Spleen (tissue), 11 donors: ENCODE measurements at regions not wholly inside any gene's neighbourhood (a gene's known extent, or its start where the extent isn't known, plus 50 kb on each side); places are given as distances from the start of the nearest gene placed in this dataset.

Experiments used
- DNase-seq: peaks from one replicate; pipeline ENCODE4 v3.0.0-alpha.2; 2020
- H3K27ac ChIP-seq, 8 donors: fragments of 200-600 bp; sonication (generic) in 7 of 8; 1 replicate in 4 of 8; 2 replicates in 4 of 8; pipeline versions ENCODE4 v1.5.0 to v1.8.0; 2016 to 2021; ENCODE audit warnings: inconsistent platforms in 4 of 8, mild to moderate bottlenecking in 4 of 8, moderate library complexity in 1 of 8
- H3K27me3 ChIP-seq, 7 donors: fragments of 200-600 bp; sonication (generic) in 6 of 7; replicated peaks in 1 of 7; 1 replicate in 4 of 7; 2 replicates in 3 of 7; pipeline versions ENCODE4 v1.5.0 to v1.8.0; 2016 to 2021; ENCODE audit warnings: inconsistent platforms in 3 of 7, mild to moderate bottlenecking in 1 of 7
- H3K36me3 ChIP-seq, 6 donors: fragments of 200-600 bp; sonication (generic) in 5 of 6; 1 replicate in 4 of 6; 2 replicates in 2 of 6; pipeline versions ENCODE4 v1.5.0 to v1.8.0; 2016 to 2021; ENCODE audit warnings: inconsistent platforms in 2 of 6
- H3K4me1 ChIP-seq, 6 donors: fragments of 200-600 bp; sonication (generic) in 5 of 6; 1 replicate in 3 of 6; 2 replicates in 3 of 6; pipeline versions ENCODE4 v1.5.0 to v1.8.0; 2016 to 2021; ENCODE audit warnings: inconsistent platforms in 3 of 6
- H3K4me3 ChIP-seq, 8 donors: fragments of 200-600 bp; sonication (generic) in 7 of 8; 1 replicate in 4 of 8; 2 replicates in 4 of 8; pipeline versions ENCODE4 v1.5.0 to v1.8.0; 2016 to 2021; ENCODE audit warnings: inconsistent platforms in 4 of 8, mild to moderate bottlenecking in 4 of 8, moderate library complexity in 2 of 8
- H3K9me3 ChIP-seq, 8 donors: fragments of 200-600 bp; sonication (generic) in 7 of 8; 1 replicate in 4 of 8; 2 replicates in 4 of 8; pipeline versions ENCODE4 v1.5.0 to v1.8.0; 2016 to 2021; ENCODE audit warnings: inconsistent platforms in 4 of 8
- POLR2A ChIP-seq, 3 donors: fragments of 450-650 bp; IDR thresholded peaks; one replicate each; pipeline ENCODE4 v1.5.1; 2017; ENCODE audit warnings: antibody characterized with exemption in 3 of 3, mild to moderate bottlenecking in 1 of 3
- POLR2AphosphoS5 ChIP-seq, 3 donors: sonication (generic); formaldehyde crosslinking; IDR thresholded peaks; one replicate each; pipeline ENCODE4 v1.5.1; 2017; ENCODE audit warnings: antibody characterized with exemption in 3 of 3
- WGBS, 5 donors: extraction: QIAGEN DNeasy Blood & Tissue Kit in 3 of 5; methylation state at CpG; one replicate each; pipeline versions ENCODE4 v1.1.5 to v1.1.7; 2013 to 2018; 5-methylcytosine and 5-hydroxymethylcytosine counted together
- intact Hi-C: fragments of 100-400 bp; cut with DNase I; formaldehyde crosslinking; loops from one replicate; pipeline ENCODE4 v1.15.0; 2023; ENCODE audit warnings: low total_unique reads
- TF ChIP-seq, protein P1 (sequence below), 11 experiments: fragments of 200-600 bp in 7 of 11; fragments of 450-650 bp in 4 of 11; sonication (generic) in 4 of 11; IDR thresholded peaks in 8 of 11; conservative IDR thresholded peaks in 3 of 11; 1 replicate in 7 of 11; 2 replicates in 4 of 11; pipeline versions ENCODE4 v1.4.0 to v1.8.0; 2016 to 2021; ENCODE audit warnings: antibody characterized with exemption in 11 of 11, inconsistent platforms in 4 of 11, mild to moderate bottlenecking in 1 of 11
- donor health status: healthy with polysubstance abuse.
- donor health status: DM: no; HTN: no; CAD: no; lungs with moderate emphysema.
- donor health status: DM: no; HTN: no; CAD: no.
- donor health status: Bipolar disorder and iron deficiency.
- donor health status: healthy.
- donor health status: DM: no; HTN: no; CAD: no.
- donor health status: DM: yes; HTN: yes; CAD: no.

DNA sequence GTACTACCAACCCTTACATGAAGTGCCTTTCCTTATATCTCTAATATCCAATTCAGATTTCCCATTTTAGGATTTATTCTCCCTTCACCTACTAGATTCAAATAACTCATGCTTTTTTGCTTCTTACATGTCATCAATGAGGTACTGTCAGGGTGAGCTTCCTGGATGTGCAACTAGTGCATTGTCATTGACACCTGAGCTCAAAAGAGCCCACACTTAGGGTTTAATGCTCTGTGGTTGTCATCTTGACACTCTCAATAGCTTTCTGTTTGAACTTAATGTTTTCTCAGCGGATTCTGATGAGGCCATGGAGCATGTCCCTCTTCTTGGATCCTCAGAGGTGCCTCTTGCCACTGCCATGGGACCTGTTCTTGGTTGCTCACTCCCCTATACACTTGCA, 1033.3 kb upstream of the EYS start:
- no peaks in the 10 kb centered on the region for H3K4me1 ChIP-seq
- no peak overlapping the region for H3K4me3 ChIP-seq
- no peaks in the 10 kb centered on the region for H3K27me3 ChIP-seq
- peaks cover 0 to 8% (median 0%) of the 10 kb centered on the region in 8 donors for H3K9me3 ChIP-seq
- H3K27ac ChIP-seq, result no peak overlapping the region
- intact Hi-C loops, result no loop called here
- DNase-seq, result peak; percentile 21
- H3K36me3 ChIP-seq, result no peaks in the 10 kb centered on the region
- WGBS, 5 donors, result 24 to 67% (median 43%) methylated on average over 1 of the region's 1 CpG
- TF ChIP-seq, protein P1, sequence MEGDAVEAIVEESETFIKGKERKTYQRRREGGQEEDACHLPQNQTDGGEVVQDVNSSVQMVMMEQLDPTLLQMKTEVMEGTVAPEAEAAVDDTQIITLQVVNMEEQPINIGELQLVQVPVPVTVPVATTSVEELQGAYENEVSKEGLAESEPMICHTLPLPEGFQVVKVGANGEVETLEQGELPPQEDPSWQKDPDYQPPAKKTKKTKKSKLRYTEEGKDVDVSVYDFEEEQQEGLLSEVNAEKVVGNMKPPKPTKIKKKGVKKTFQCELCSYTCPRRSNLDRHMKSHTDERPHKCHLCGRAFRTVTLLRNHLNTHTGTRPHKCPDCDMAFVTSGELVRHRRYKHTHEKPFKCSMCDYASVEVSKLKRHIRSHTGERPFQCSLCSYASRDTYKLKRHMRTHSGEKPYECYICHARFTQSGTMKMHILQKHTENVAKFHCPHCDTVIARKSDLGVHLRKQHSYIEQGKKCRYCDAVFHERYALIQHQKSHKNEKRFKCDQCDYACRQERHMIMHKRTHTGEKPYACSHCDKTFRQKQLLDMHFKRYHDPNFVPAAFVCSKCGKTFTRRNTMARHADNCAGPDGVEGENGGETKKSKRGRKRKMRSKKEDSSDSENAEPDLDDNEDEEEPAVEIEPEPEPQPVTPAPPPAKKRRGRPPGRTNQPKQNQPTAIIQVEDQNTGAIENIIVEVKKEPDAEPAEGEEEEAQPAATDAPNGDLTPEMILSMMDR (IDR thresholded peaks at IDR 0.05 in 8 of 11, conservative IDR thresholded peaks at IDR 0.05 in 3 of 11), result no peak
- TF ChIP-seq POLR2A (IDR thresholded peaks at IDR 0.05) (no peak), POLR2AphosphoS5 (IDR thresholded peaks at IDR 0.05) (no peak)

DNA sequence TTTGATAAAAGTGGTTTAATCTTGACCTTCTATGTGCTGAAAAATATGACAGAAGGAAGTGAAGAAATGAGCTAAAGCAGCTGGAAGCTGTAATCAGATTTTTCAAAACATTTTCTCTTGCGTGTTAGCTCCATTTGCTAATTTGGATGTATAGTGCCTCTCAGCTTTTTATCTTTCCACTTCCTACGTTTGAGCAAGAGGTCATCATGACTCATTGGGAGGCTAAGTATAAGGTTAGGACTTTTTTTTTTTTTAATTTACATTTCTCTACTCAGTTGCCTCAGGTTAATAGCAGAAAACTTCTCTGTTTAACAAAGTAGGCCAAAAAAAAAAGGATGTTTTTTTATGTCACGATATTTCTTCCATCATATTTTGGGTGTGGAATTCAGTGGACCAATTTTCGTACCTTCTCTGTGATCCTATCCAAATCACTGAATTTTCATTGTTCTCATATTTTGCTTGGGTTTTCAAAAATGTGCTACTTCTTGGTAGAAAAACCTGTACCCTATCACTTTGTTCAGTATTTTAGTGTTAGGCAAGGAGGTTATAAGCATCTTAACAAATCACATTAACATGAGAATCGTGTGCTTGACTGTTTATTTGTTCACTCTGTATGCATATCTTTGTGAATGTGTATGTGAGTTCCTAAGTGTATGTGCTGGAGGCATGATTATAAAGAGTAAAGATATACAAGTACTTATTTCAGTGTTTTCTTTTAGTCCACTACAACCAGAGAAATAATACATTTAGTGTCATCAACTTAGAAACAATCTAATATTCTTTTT, 1028.3 kb upstream of the EYS start:
- no peaks in the 10 kb centered on the region for H3K4me1 ChIP-seq
- intact Hi-C loops, result no loop called here
- no peaks in the 10 kb centered on the region for H3K36me3 ChIP-seq
- no peaks in the 10 kb centered on the region for H3K27me3 ChIP-seq
- TF ChIP-seq, protein P1 (IDR thresholded peaks at IDR 0.05 in 8 of 11, conservative IDR thresholded peaks at IDR 0.05 in 3 of 11), result no peak
- TF ChIP-seq POLR2A (IDR thresholded peaks at IDR 0.05) (no peak), POLR2AphosphoS5 (IDR thresholded peaks at IDR 0.05) (no peak)
- H3K9me3 ChIP-seq, result peaks cover 0 to 12% (median 4%) of the 10 kb centered on the region in 8 donors
- WGBS, 5 donors, result 61 to 74% (median 64%) methylated on average over 5 of the region's 5 CpGs
- no peak overlapping the region for H3K4me3 ChIP-seq
- no peak overlapping the region for H3K27ac ChIP-seq
- DNase-seq, result no peak

DNA sequence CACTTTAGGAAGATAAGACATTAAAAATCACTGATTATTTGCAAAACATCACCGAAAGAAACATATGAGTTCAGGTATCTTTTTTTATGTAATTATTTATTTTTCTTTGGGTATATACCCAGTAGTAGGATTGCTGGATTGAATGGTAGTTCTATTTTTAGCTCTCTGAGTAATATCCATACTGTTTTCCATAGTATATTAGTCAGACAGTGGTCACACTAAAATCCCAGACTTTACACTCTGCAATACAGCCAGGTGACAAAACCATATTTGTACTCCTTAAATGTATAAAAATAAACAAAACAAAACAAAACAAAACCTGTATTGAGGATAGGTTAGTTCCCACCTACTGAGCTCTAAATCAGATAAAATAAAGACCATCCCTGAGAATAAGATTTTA, 1024.3 kb upstream of the EYS start:
- peaks cover 0 to 28% (median 7%) of the 10 kb centered on the region in 8 donors for H3K9me3 ChIP-seq
- no peak overlapping the region for H3K4me3 ChIP-seq
- H3K27me3 ChIP-seq, result no peaks in the 10 kb centered on the region
- intact Hi-C loops, result no loop called here
- no peaks in the 10 kb centered on the region for H3K4me1 ChIP-seq
- TF ChIP-seq POLR2AphosphoS5 (IDR thresholded peaks at IDR 0.05), result no peak
- H3K36me3 ChIP-seq, result no peaks in the 10 kb centered on the region
- WGBS, 5 donors, result 78 to 91% (median 87%) methylated on average over 1 of the region's 1 CpG
- H3K27ac ChIP-seq, result no peak overlapping the region
- DNase-seq, result no peak

DNA sequence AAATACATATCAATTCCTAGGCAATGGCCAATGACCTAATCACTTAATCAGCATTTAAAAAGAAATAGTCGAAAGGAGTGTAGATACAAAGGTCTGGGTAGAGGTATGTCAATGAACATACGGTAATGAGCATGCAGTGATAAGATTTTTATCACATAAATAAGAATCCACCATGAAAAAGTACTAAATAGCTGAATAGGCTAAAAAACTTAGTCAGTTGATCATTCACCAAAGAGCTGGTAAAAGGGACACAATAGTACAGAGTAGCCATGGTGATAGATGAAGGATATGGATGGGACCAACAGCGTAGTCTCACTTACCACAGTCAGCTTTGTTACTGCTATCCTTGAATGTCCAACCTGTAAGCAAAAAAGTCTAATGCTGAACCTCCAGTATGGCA, 1018.6 kb upstream of the EYS start:
- no peak for TF ChIP-seq POLR2A (IDR thresholded peaks at IDR 0.05)
- no peak for TF ChIP-seq POLR2AphosphoS5 (IDR thresholded peaks at IDR 0.05)
- TF ChIP-seq, protein P1 (IDR thresholded peaks at IDR 0.05 in 8 of 11, conservative IDR thresholded peaks at IDR 0.05 in 3 of 11), result no peak
- 77 to 89% (median 83%) methylated on average over 3 of the region's 3 CpGs for WGBS, 5 donors
- Histone ChIP-seq H3K27me3 (no peaks in the 10 kb centered on the region), H3K4me1 (no peaks in the 10 kb centered on the region), H3K27ac (no peak overlapping the region), H3K4me3 (no peak overlapping the region), H3K36me3 (no peaks in the 10 kb centered on the region), H3K9me3 (peaks cover 0 to 22% (median under 1%) of the 10 kb centered on the region in 8 donors)
- intact Hi-C loops, result no loop called here
- no peak for DNase-seq
